ENCODE measurements at regions not wholly inside any gene's neighbourhood (a gene's known extent, or its start where the extent isn't known, plus 50 kb on each side); places are given as distances from the start of the nearest gene placed in this dataset.

DNA sequence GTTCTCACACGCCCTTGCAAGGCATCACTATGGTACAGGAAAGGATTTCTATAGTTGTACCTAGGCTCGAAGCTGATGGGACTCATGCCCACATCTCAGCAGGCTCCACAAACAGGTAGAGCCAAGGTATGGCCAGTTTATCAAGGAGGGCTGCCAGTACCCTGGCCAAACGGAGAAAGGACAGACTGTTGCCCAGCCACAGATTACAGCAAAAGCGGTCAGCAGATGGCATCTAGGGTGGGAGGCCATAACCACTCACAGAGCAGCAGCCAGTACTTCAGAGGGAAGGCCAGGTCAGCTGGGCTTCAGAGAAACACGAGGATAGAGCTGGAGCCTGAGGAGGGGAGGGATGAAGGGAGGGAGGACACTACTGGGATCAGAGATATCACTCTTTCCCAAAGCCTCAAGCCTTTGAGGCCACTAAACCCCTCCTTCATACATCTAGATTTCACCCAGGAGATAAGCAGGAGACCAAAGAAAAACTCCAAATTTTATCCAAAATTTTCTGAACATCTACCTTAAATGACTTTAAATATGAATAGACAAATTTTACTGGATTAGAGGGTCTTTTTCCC, 904.2 kb upstream of the NXPH2 start:
- TF ChIP-seq, protein P1, sequence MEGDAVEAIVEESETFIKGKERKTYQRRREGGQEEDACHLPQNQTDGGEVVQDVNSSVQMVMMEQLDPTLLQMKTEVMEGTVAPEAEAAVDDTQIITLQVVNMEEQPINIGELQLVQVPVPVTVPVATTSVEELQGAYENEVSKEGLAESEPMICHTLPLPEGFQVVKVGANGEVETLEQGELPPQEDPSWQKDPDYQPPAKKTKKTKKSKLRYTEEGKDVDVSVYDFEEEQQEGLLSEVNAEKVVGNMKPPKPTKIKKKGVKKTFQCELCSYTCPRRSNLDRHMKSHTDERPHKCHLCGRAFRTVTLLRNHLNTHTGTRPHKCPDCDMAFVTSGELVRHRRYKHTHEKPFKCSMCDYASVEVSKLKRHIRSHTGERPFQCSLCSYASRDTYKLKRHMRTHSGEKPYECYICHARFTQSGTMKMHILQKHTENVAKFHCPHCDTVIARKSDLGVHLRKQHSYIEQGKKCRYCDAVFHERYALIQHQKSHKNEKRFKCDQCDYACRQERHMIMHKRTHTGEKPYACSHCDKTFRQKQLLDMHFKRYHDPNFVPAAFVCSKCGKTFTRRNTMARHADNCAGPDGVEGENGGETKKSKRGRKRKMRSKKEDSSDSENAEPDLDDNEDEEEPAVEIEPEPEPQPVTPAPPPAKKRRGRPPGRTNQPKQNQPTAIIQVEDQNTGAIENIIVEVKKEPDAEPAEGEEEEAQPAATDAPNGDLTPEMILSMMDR (IDR thresholded peaks at IDR 0.05), result no peak
- TF ChIP-seq POLR2A (IDR thresholded peaks at IDR 0.05), result no peak

Data from testis (tissue), 2 donors.